ENCODE measurements at regions not wholly inside any gene's neighbourhood (a gene's known extent, or its start where the extent isn't known, plus 50 kb on each side); places are given as distances from the start of the nearest gene placed in this dataset.

GRCh38 chr2:5974477-5974876 lies 282.3 kb downstream of the SOX11 start:
- TF ChIP-seq CTCF (IDR thresholded peaks at IDR 0.05) (no peak), POLR2A (IDR thresholded peaks at IDR 0.05) (no peak)

Data from right lobe of liver (tissue), 4 donors.